H1 (cell line): ENCODE measurements at regions not wholly inside any gene's neighbourhood (a gene's known extent, or its start where the extent isn't known, plus 50 kb on each side); places are given as distances from the start of the nearest gene placed in this dataset.

Experiments used
- CTCF ChIA-PET: fragments of 300-600 bp; sonication (Branson Sonifier 250); formaldehyde crosslinking; loops from one replicate; lab custom pipeline; 2021; ENCODE audit not compliant: partially characterized antibody; lab: Charles Lee
- POLR2A ChIA-PET: fragments of 300-600 bp; sonication (Branson Sonifier 250); formaldehyde crosslinking; loops from one replicate; lab custom pipeline; 2021; ENCODE audit warnings: inconsistent platforms; ENCODE audit not compliant: partially characterized antibody; lab: Charles Lee
- DNase-seq, 2 experiments: peaks; one replicate each; pipeline versions ENCODE4 v3.0.0 to v3.0.0-alpha.2; 2010 to 2022; ENCODE audit warnings: low spot score in 2 of 2, low read depth in 1 of 2, mixed read lengths in 1 of 2
- FAIRE-seq: peaks from 2 replicates; lab custom pipeline; 2011; peaks lifted over from hg19 to GRCh38; lab: Jason Lieb, UNC
- H2AFZ ChIP-seq: 2 replicates; pipeline ENCODE4 v1.8.1; 2012; ENCODE audit warnings: low read length, inconsistent platforms
- H2AK5ac ChIP-seq: 2 replicates; pipeline ENCODE4 v1.6.1; 2013; ENCODE audit warnings: low read depth, low read length
- H2BK120ac ChIP-seq: replicated peaks from 2 replicates; pipeline ENCODE3; 2013; ENCODE audit warnings: low read depth, low read length, inconsistent platforms
- H2BK12ac ChIP-seq: 2 replicates; pipeline ENCODE4 v1.6.1; 2013; ENCODE audit warnings: low read depth, low read length
- H2BK15ac ChIP-seq: 2 replicates; pipeline ENCODE4 v1.6.1; 2013; ENCODE audit warnings: low read length
- H2BK20ac ChIP-seq: 2 replicates; pipeline ENCODE4 v1.6.1; 2013; ENCODE audit warnings: low read length
- H2BK5ac ChIP-seq: 2 replicates; pipeline ENCODE4 v1.6.1; 2013; ENCODE audit warnings: low read depth, low read length
- H3K14ac ChIP-seq: 2 replicates; pipeline ENCODE4 v1.6.1; 2013; ENCODE audit warnings: inconsistent platforms; ENCODE audit not compliant: insufficient read length
- H3K18ac ChIP-seq: 2 replicates; pipeline ENCODE4 v1.6.1; 2013; ENCODE audit warnings: low read length; ENCODE audit errors: extremely low read depth
- H3K23ac ChIP-seq: 2 replicates; pipeline ENCODE4 v1.6.1; 2013; ENCODE audit warnings: inconsistent platforms; ENCODE audit not compliant: insufficient read length
- H3K23me2 ChIP-seq: 2 replicates; pipeline ENCODE4 v1.6.1; 2013; ENCODE audit warnings: low read depth, low read length
- H3K27ac ChIP-seq: 2 replicates; pipeline ENCODE4 v1.6.1; 2011; ENCODE audit warnings: low read depth, low read length, inconsistent platforms
- H3K27me3 ChIP-seq, 4 experiments: replicated peaks in 1 of 4; 1 replicate in 1 of 4; 2 replicates in 3 of 4; pipeline versions ENCODE4 v1.6.1 to v1.8.1; 2011 to 2013; ENCODE audit warnings: low read length in 3 of 4, mild to moderate bottlenecking in 3 of 4, inconsistent platforms in 2 of 4, mixed read lengths in 2 of 4, moderate library complexity in 1 of 4; ENCODE audit not compliant: control insufficient read depth in 3 of 4, insufficient read depth in 3 of 4; ENCODE audit errors: extremely low read depth in 1 of 4
- H3K36me3 ChIP-seq, 4 experiments: 2 replicates each; pipeline versions ENCODE4 v1.6.1 to v1.8.1; 2011 to 2013; ENCODE audit warnings: mild to moderate bottlenecking in 4 of 4, low read length in 3 of 4, moderate library complexity in 2 of 4, control low read depth in 1 of 4, inconsistent platforms in 1 of 4; ENCODE audit not compliant: insufficient read depth in 4 of 4, control insufficient read depth in 2 of 4
- H3K4ac ChIP-seq: replicated peaks from 2 replicates; pipeline ENCODE3; 2013; ENCODE audit warnings: low read length, low read depth, mixed read lengths, inconsistent platforms; ENCODE audit not compliant: insufficient read length
- H3K4me1 ChIP-seq, 4 experiments: replicated peaks in 1 of 4; 1 replicate in 1 of 4; 2 replicates in 3 of 4; pipeline versions ENCODE4 v1.6.1 to v1.8.1; 2011 to 2013; ENCODE audit warnings: low read length in 3 of 4, inconsistent platforms in 2 of 4, mixed read lengths in 1 of 4; ENCODE audit not compliant: insufficient read depth in 4 of 4, control insufficient read depth in 3 of 4
- H3K4me2 ChIP-seq, 2 experiments: 2 replicates each; pipeline versions ENCODE4 v1.6.1 to v1.8.1; 2011 to 2013; ENCODE audit warnings: low read depth in 2 of 2, low read length in 2 of 2, control low read depth in 1 of 2, inconsistent platforms in 1 of 2, mild to moderate bottlenecking in 1 of 2; ENCODE audit not compliant: insufficient read depth in 1 of 2
- H3K4me3 ChIP-seq, 4 experiments: fragments of 200-600, 300-600 bp in 1 of 4; sonication (generic), shearing (Covaris generic), sonication (Bioruptor Twin) in 1 of 4; 2 replicates each; pipeline versions ENCODE4 v1.5.1 to v1.8.1; 2011 to 2016; ENCODE audit warnings: low read length in 4 of 4, low read depth in 3 of 4, control low read depth in 2 of 4, inconsistent platforms in 2 of 4, mild to moderate bottlenecking in 2 of 4, mixed read lengths in 1 of 4, moderate library complexity in 1 of 4; ENCODE audit not compliant: insufficient read depth in 2 of 4; ENCODE audit errors: extremely low read depth in 1 of 4
- H3K56ac ChIP-seq: replicated peaks from 2 replicates; pipeline ENCODE3; 2013; ENCODE audit warnings: low read depth, mild to moderate bottlenecking, mixed read lengths, low read length, inconsistent platforms; ENCODE audit not compliant: insufficient read length
- H3K79me1 ChIP-seq: 2 replicates; pipeline ENCODE4 v1.6.1; 2013; ENCODE audit warnings: low read depth, low read length, control low read depth
- H3K79me2 ChIP-seq, 2 experiments: 2 replicates each; pipeline versions ENCODE4 v1.6.1 to v1.8.1; 2012 to 2013; ENCODE audit warnings: low read length in 2 of 2, mild to moderate bottlenecking in 2 of 2, inconsistent platforms in 1 of 2; ENCODE audit not compliant: insufficient read depth in 2 of 2, control insufficient read depth in 1 of 2
- H3K9ac ChIP-seq, 4 experiments: replicated peaks in 1 of 4; 1 replicate in 1 of 4; 2 replicates in 3 of 4; pipeline versions ENCODE4 v1.6.1 to v1.8.1; 2011 to 2013; ENCODE audit warnings: low read depth in 3 of 4, low read length in 3 of 4, control low read depth in 2 of 4, mild to moderate bottlenecking in 2 of 4, moderate library complexity in 2 of 4, inconsistent platforms in 1 of 4; ENCODE audit errors: extremely low read depth in 1 of 4
- H3K9me3 ChIP-seq, 2 experiments: 2 replicates each; pipeline versions ENCODE4 v1.6.1 to v1.8.1; 2012 to 2013; ENCODE audit warnings: mild to moderate bottlenecking in 2 of 2, moderate library complexity in 2 of 2, control low read depth in 1 of 2, inconsistent platforms in 1 of 2, low read depth in 1 of 2, low read length in 1 of 2, mixed read lengths in 1 of 2; ENCODE audit not compliant: insufficient read depth in 2 of 2
- H4K20me1 ChIP-seq, 2 experiments: replicated peaks in 1 of 2; 2 replicates each; pipeline versions ENCODE3 to v1.8.1; 2011 to 2013; ENCODE audit warnings: inconsistent platforms in 2 of 2, low read length in 2 of 2, mild to moderate bottlenecking in 1 of 2; ENCODE audit not compliant: insufficient read depth in 2 of 2, control insufficient read depth in 1 of 2
- H4K5ac ChIP-seq: 2 replicates; pipeline ENCODE4 v1.6.1; 2013; ENCODE audit warnings: low read length, low read depth, mixed read lengths, inconsistent platforms; ENCODE audit not compliant: insufficient read length
- H4K8ac ChIP-seq: 2 replicates; pipeline ENCODE4 v1.8.0; 2013; ENCODE audit warnings: mild to moderate bottlenecking, moderate library complexity, low read length, inconsistent platforms; ENCODE audit not compliant: insufficient read depth; ENCODE audit errors: extremely low read depth
- H4K91ac ChIP-seq: replicated peaks from 2 replicates; pipeline ENCODE3; 2013; ENCODE audit warnings: low read length, mixed read lengths, inconsistent platforms; ENCODE audit not compliant: insufficient read length
- EP300 ChIP-seq, 2 experiments: IDR thresholded peaks; 1 replicate in 1 of 2; 2 replicates in 1 of 2; pipeline ENCODE4 v1.6.1; 2011 to 2012; ENCODE audit warnings: low read depth in 2 of 2, low read length in 2 of 2, mild to moderate bottlenecking in 2 of 2, borderline replicate concordance in 1 of 2, inconsistent platforms in 1 of 2, moderate library complexity in 1 of 2
- EZH2 ChIP-seq: fragments of 200-600 bp; sonication (generic); IDR thresholded peaks from 2 replicates; pipeline ENCODE4 v1.7.1; 2012; ENCODE audit warnings: low read depth, mild to moderate bottlenecking, moderate library complexity, low read length, inconsistent platforms; ENCODE audit not compliant: severe bottlenecking
- HDAC2 ChIP-seq, 2 experiments: fragments of 300-600 bp in 1 of 2; sonication (generic) in 1 of 2; IDR thresholded peaks; 2 replicates each; pipeline ENCODE4 v1.6.1; 2011 to 2012; ENCODE audit warnings: low read depth in 2 of 2, low read length in 2 of 2, mild to moderate bottlenecking in 2 of 2, moderate library complexity in 2 of 2, borderline replicate concordance in 1 of 2, inconsistent platforms in 1 of 2
- JUND ChIP-seq: IDR thresholded peaks from 2 replicates; pipeline ENCODE4 v1.6.1; 2011; ENCODE audit warnings: mild to moderate bottlenecking, improper control_type of control experiment, low read length
- KDM5A ChIP-seq: fragments of 200-600 bp; IDR thresholded peaks from 2 replicates; pipeline ENCODE4 v1.7.1; 2012; ENCODE audit warnings: mild to moderate bottlenecking, low read length, inconsistent platforms, mixed read lengths
- PHF8 ChIP-seq: fragments of 200-600 bp; sonication (generic); conservative IDR thresholded peaks from 2 replicates; pipeline ENCODE4 v1.7.1; 2012; ENCODE audit warnings: low read depth, mild to moderate bottlenecking, inconsistent platforms, low read length, moderate library complexity
- SIN3A ChIP-seq, 2 experiments: IDR thresholded peaks in 1 of 2; conservative IDR thresholded peaks in 1 of 2; 2 replicates each; pipeline ENCODE4 v1.6.1; 2011 to 2012; ENCODE audit warnings: low read length in 2 of 2, improper control_type of control experiment in 1 of 2, low read depth in 1 of 2, mild to moderate bottlenecking in 1 of 2
- TBP ChIP-seq: IDR thresholded peaks from 2 replicates; pipeline ENCODE4 v1.6.1; 2011; ENCODE audit warnings: low read depth, low read length, improper control_type of control experiment
- ZNF274 ChIP-seq: IDR thresholded peaks from 2 replicates; pipeline ENCODE4 v1.7.0; 2012; ENCODE audit warnings: low read length, borderline replicate concordance; ENCODE audit errors: extremely low read depth
- whole genome bisulfite sequencing, 2 experiments: shearing (Covaris generic) in 1 of 2; methylation state at CpG; one replicate each; pipeline versions ENCODE4 v1.1.6 to v1.1.7; 2013 to 2015; ENCODE audit warnings: low lambda C conversion rate in 2 of 2, mixed read lengths in 2 of 2, inconsistent platforms in 1 of 2, low coverage in 1 of 2, missing lambda C conversion rate in 1 of 2; ENCODE audit not compliant: insufficient replicate concordance in 2 of 2, insufficient coverage in 1 of 2, insufficient read length in 1 of 2; ENCODE audit errors: extremely low coverage in 1 of 2, missing lambda C conversion rate in 1 of 2; 5-methylcytosine and 5-hydroxymethylcytosine counted together

GRCh38 chr19:23507446-23507845 lies 112.2 kb upstream of the ZNF91 start:
- Histone ChIP-seq H3K23ac (no peak overlapping the region), H3K23me2 (no peaks in the 10 kb centered on the region), H3K9ac (no peak overlapping the region)
- ChIA-PET CTCF (no interaction called here), POLR2A (interaction anchor here (0.9 kb wide), 1 partner anchor 9 kb away, joined by 4 read pairs; no protein-coding TSS in a partner anchor)
- FAIRE-seq: no peak
- TF ChIP-seq EP300 (IDR thresholded peaks at IDR 0.05; ENCODE audit: borderline replicate concordance in 1 of 2, low read depth in 2 of 2, low read length in 2 of 2) (no peak), EZH2 (no peak), ZNF274 (no peak), PHF8 (no peak), KDM5A (no peak), TBP (no peak), HDAC2 (IDR thresholded peaks at IDR 0.05; ENCODE audit: borderline replicate concordance in 1 of 2, low read depth in 2 of 2, low read length in 2 of 2) (no peak), SIN3A (conservative IDR thresholded peaks at IDR 0.05 in 1 of 2, IDR thresholded peaks at IDR 0.05 in 1 of 2; ENCODE audit: low read depth in 1 of 2, low read length in 2 of 2) (no peak), JUND (no peak)
- TF ChIP-seq, all 59 proteins: peak for 0
- H3K18ac ChIP-seq: no peak overlapping the region
- peaks cover 14 to 54% of the 10 kb centered on the region in 2 experiments for H3K9me3 ChIP-seq
- H3K79me1 ChIP-seq: no peaks in the 10 kb centered on the region
- H3K56ac ChIP-seq: no peak overlapping the region
- H2BK15ac ChIP-seq: no peak overlapping the region
- no peaks in the 10 kb centered on the region for H3K36me3 ChIP-seq
- H3K79me2 ChIP-seq: no peaks in the 10 kb centered on the region
- no peak overlapping the region for H2BK120ac ChIP-seq
- H2BK20ac ChIP-seq: no peak overlapping the region
- no peak overlapping the region for H3K4me3 ChIP-seq
- H4K20me1 ChIP-seq: no peaks in the 10 kb centered on the region
- H2AFZ ChIP-seq: no peak overlapping the region
- H3K27me3 ChIP-seq: no peaks in the 10 kb centered on the region
- H3K4ac ChIP-seq: no peak overlapping the region
- no peak overlapping the region for H4K8ac ChIP-seq
- no peak overlapping the region for H4K5ac ChIP-seq
- no peak overlapping the region for H3K14ac ChIP-seq
- WGBS, 2 experiments: 94% methylated on average over 6 of the region's 7 CpGs; no CpG with 5 or more reads in 1 of the 2 experiments
- H2BK5ac ChIP-seq: no peak overlapping the region
- DNase-seq: no peak
- H2AK5ac ChIP-seq: no peak overlapping the region
- H3K4me2 ChIP-seq: no peak overlapping the region
- no peak overlapping the region for H2BK12ac ChIP-seq
- H4K91ac ChIP-seq: no peak overlapping the region
- no peak overlapping the region for H3K27ac ChIP-seq
- no peaks in the 10 kb centered on the region for H3K4me1 ChIP-seq
